ENCODE measurements at regions not wholly inside any gene's neighbourhood (a gene's known extent, or its start where the extent isn't known, plus 50 kb on each side); places are given as distances from the start of the nearest gene placed in this dataset.

DNA sequence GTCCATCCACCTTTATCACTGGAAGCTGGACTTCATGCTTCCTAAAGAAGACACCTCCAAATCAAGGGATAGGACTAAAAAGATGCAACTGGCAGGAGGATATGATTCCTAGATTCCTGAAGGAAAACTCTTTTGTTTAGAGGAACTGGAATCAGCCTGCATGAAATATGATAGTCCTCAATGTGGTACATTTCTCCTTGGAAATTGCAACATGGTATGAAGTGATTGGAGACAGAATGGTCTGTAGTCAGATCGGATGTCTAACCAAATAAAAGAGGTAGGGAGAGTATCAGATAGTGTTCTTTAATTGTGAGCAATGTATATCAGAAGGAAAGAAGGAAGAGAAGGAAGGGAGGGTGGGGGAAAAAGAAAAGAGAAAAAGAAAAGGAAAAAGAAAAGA lies 116.1 kb upstream of the FSTL4 start:
- Histone ChIP-seq H3K9me3 (ENCODE audit: low read length) (no peaks in the 10 kb centered on the region), H3K27me3 (ENCODE audit: insufficient read depth, low read length, poor library complexity, severe bottlenecking) (no peaks in the 10 kb centered on the region), H3K36me3 (ENCODE audit: insufficient read depth, low read length) (no peaks in the 10 kb centered on the region), H3K27ac (ENCODE audit: low read depth, low read length) (no peak overlapping the region), H3K4me3 (ENCODE audit: low read length) (no peak overlapping the region), H3K4me1 (ENCODE audit: insufficient read depth, low read length) (no peaks in the 10 kb centered on the region)
- ChIA-PET POLR2A (no interaction called here), CTCF (no interaction called here)
- Mint-ChIP-seq H3K36me3 (peaks cover 0 to 2% (median 0%) of the 10 kb centered on the region in 3 donors), H3K9me3 (peaks cover 0 to 2% (median 0%) of the 10 kb centered on the region in 5 donors), H3K4me1 (no peaks in the 10 kb centered on the region), H3K27me3 (peaks cover 5 to 32% of the 10 kb centered on the region in 2 donors), H3K27ac (no peak overlapping the region), H3K4me3 (no peak overlapping the region)
- no peak for DNase-seq

- no peaks in the 10 kb centered on the region for H3K4me1 ChIP-seq (ENCODE audit: insufficient read depth, low read length)
- no peak overlapping the region for H3K4me3 ChIP-seq (ENCODE audit: low read length)
- no peaks in the 10 kb centered on the region for H3K27me3 ChIP-seq (ENCODE audit: insufficient read depth, low read length, poor library complexity, severe bottlenecking)
- no peak overlapping the region for H3K27ac ChIP-seq (ENCODE audit: low read depth, low read length)
- H3K4me1 Mint-ChIP-seq = no peaks in the 10 kb centered on the region
- ChIA-PET CTCF (interaction anchor here (1.5 kb wide), 1 partner anchor 33 kb away, joined by 3 read pairs; no protein-coding TSS in a partner anchor), POLR2A (no interaction called here)
- no peak overlapping the region for H3K27ac Mint-ChIP-seq
- H3K4me3 Mint-ChIP-seq = no peak overlapping the region
- peaks cover 0 to 4% (median 2%) of the 10 kb centered on the region in 3 donors for H3K36me3 Mint-ChIP-seq
- no peaks in the 10 kb centered on the region for H3K9me3 ChIP-seq (ENCODE audit: low read length)
- H3K27me3 Mint-ChIP-seq = peaks cover 2 to 29% of the 10 kb centered on the region in 2 donors
- DNase-seq = no peak
- H3K36me3 ChIP-seq (ENCODE audit: insufficient read depth, low read length) = no peaks in the 10 kb centered on the region
- H3K9me3 Mint-ChIP-seq = peaks cover 2 to 5% (median 4%) of the 10 kb centered on the region in 5 donors
Measured at GRCh38 chr5:133727636-133728035, 115.3 kb upstream of the FSTL4 start.

GRCh38 chr5:133723651-133724366 lies 111.5 kb upstream of the FSTL4 start:
- Mint-ChIP-seq H3K27ac (no peak overlapping the region), H3K9me3 (peaks cover 12 to 27% (median 22%) of the 10 kb centered on the region in 5 donors), H3K4me1 (no peaks in the 10 kb centered on the region), H3K4me3 (no peak overlapping the region), H3K36me3 (peaks cover 0 to 19% (median 2%) of the 10 kb centered on the region in 3 donors), H3K27me3 (peaks cover 2 to 28% of the 10 kb centered on the region in 2 donors)
- Histone ChIP-seq H3K27me3 (ENCODE audit: insufficient read depth, low read length, poor library complexity, severe bottlenecking) (no peaks in the 10 kb centered on the region), H3K9me3 (ENCODE audit: low read length) (no peaks in the 10 kb centered on the region), H3K4me1 (ENCODE audit: insufficient read depth, low read length) (no peaks in the 10 kb centered on the region), H3K27ac (ENCODE audit: low read depth, low read length) (no peak overlapping the region), H3K4me3 (ENCODE audit: low read length) (no peak overlapping the region), H3K36me3 (ENCODE audit: insufficient read depth, low read length) (no peaks in the 10 kb centered on the region)
- no peak for DNase-seq
- ChIA-PET POLR2A (no interaction called here), CTCF (no interaction called here)

DNA sequence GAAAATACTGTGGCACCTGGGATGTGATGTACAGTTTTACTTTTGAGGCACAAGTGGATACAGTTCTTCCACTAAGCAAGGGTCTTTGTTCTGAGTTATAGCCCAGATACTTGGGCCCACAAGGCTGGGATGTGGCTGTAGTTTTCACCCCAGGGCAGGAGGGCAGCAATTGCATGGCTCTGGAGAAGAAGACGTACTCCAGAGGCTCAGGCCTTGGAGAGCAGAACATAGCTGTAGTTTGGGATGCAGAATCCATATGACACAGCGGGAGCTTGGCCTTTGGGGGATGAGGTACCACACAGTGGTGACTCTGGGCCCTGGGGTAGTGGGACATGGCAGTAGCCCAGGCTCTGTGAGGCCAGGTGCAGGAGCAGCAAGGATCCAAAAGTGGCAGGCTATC lies 110.8 kb upstream of the FSTL4 start:
- Histone ChIP-seq H3K4me3 (ENCODE audit: low read length) (no peak overlapping the region), H3K36me3 (ENCODE audit: insufficient read depth, low read length) (no peaks in the 10 kb centered on the region), H3K27me3 (ENCODE audit: insufficient read depth, low read length, poor library complexity, severe bottlenecking) (no peaks in the 10 kb centered on the region), H3K4me1 (ENCODE audit: insufficient read depth, low read length) (no peaks in the 10 kb centered on the region), H3K27ac (ENCODE audit: low read depth, low read length) (no peak overlapping the region), H3K9me3 (ENCODE audit: low read length) (no peaks in the 10 kb centered on the region)
- Mint-ChIP-seq H3K4me3 (no peak overlapping the region), H3K9me3 (peaks cover 12 to 27% (median 22%) of the 10 kb centered on the region in 5 donors), H3K4me1 (no peaks in the 10 kb centered on the region), H3K27me3 (peaks cover 2 to 29% of the 10 kb centered on the region in 2 donors), H3K36me3 (peaks cover 0 to 19% (median 2%) of the 10 kb centered on the region in 3 donors), H3K27ac (no peak overlapping the region)
- DNase-seq = no peak
- ChIA-PET CTCF (no interaction called here), POLR2A (no interaction called here)

DNA sequence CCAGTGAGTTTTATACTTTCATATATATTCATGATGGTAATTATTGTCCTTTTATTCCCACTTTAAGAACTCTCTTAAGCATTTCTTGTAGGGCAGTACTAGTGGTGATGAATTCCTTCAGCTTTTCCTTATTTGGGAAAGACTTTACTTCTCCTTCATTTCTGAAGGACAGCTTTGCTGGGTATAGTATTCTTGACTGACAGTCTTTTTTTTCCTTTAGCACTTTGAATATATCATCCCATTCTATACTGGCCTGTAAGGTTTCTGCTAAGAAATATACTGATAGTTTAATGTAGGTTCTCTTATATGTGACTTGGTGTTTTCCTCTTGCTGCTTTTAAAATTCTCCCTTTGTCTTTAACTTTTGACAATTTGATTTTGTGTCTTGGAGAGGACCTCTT lies 109.0 kb upstream of the FSTL4 start:
- no peak overlapping the region for H3K27ac Mint-ChIP-seq
- ChIA-PET CTCF (no interaction called here), POLR2A (no interaction called here)
- H3K4me1 ChIP-seq (ENCODE audit: insufficient read depth, low read length) = no peaks in the 10 kb centered on the region
- peaks cover 0 to 17% (median 2%) of the 10 kb centered on the region in 3 donors for H3K36me3 Mint-ChIP-seq
- DNase-seq = no peak
- H3K36me3 ChIP-seq (ENCODE audit: insufficient read depth, low read length) = no peaks in the 10 kb centered on the region
- H3K4me3 Mint-ChIP-seq = no peak overlapping the region
- no peak overlapping the region for H3K4me3 ChIP-seq (ENCODE audit: low read length)
- H3K9me3 ChIP-seq (ENCODE audit: low read length) = no peaks in the 10 kb centered on the region
- no peaks in the 10 kb centered on the region for H3K27me3 ChIP-seq (ENCODE audit: insufficient read depth, low read length, poor library complexity, severe bottlenecking)
- peaks cover 12 to 27% (median 22%) of the 10 kb centered on the region in 5 donors for H3K9me3 Mint-ChIP-seq
- H3K27ac ChIP-seq (ENCODE audit: low read depth, low read length) = no peak overlapping the region
- peaks cover 2 to 27% of the 10 kb centered on the region in 2 donors for H3K27me3 Mint-ChIP-seq
- H3K4me1 Mint-ChIP-seq = no peaks in the 10 kb centered on the region

GRCh38 chr5:133718457-133718856 lies 106.1 kb upstream of the FSTL4 start:
- Mint-ChIP-seq H3K9me3 (peaks cover 12 to 27% (median 22%) of the 10 kb centered on the region in 5 donors), H3K4me3 (no peak overlapping the region), H3K4me1 (no peaks in the 10 kb centered on the region), H3K36me3 (peaks cover 0 to 17% (median 2%) of the 10 kb centered on the region in 3 donors), H3K27me3 (peaks cover 5 to 17% of the 10 kb centered on the region in 2 donors), H3K27ac (no peak overlapping the region)
- DNase-seq = no peak
- ChIA-PET POLR2A (no interaction called here), CTCF (no interaction called here)
- Histone ChIP-seq H3K4me3 (ENCODE audit: low read length) (no peak overlapping the region), H3K4me1 (ENCODE audit: insufficient read depth, low read length) (no peaks in the 10 kb centered on the region), H3K27me3 (ENCODE audit: insufficient read depth, low read length, poor library complexity, severe bottlenecking) (no peaks in the 10 kb centered on the region), H3K9me3 (ENCODE audit: low read length) (no peaks in the 10 kb centered on the region), H3K27ac (ENCODE audit: low read depth, low read length) (no peak overlapping the region), H3K36me3 (ENCODE audit: insufficient read depth, low read length) (no peaks in the 10 kb centered on the region)

DNA sequence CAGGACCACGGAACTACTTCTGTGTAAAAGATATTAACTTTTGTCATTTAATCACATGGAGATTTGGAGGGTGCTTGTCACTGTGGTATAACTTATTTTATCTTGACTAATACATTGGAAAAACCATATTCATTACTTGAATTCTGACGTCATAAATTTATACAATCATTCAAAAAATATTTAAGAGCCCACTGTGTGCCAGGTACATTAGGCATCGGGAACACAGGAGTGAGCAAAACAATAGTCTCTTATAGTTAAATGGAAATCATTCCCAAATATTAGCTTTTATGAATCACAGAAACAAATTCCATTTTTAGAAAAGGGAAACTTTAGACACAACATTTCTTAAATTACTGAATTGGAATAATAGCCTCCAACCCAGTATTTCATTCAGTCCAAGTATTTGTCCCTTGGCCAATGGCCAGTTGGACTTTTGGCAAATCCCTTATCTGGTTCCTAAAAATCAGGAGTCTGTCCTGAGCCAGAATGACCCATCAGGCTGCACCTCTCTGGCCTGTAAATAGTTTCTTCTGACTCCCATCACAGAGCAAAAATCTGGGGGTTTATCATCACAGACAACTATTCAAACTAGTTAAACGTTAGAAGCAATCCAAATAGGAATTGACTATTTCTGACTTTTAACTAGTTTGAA lies 104.3 kb upstream of the FSTL4 start:
- Histone ChIP-seq H3K4me1 (ENCODE audit: insufficient read depth, low read length) (no peaks in the 10 kb centered on the region), H3K27ac (ENCODE audit: low read depth, low read length) (no peak overlapping the region), H3K27me3 (ENCODE audit: insufficient read depth, low read length, poor library complexity, severe bottlenecking) (no peaks in the 10 kb centered on the region), H3K4me3 (ENCODE audit: low read length) (no peak overlapping the region), H3K9me3 (ENCODE audit: low read length) (no peaks in the 10 kb centered on the region), H3K36me3 (ENCODE audit: insufficient read depth, low read length) (no peaks in the 10 kb centered on the region)
- ChIA-PET POLR2A (no interaction called here), CTCF (no interaction called here)
- Mint-ChIP-seq H3K9me3 (peaks cover 2 to 13% (median 10%) of the 10 kb centered on the region in 5 donors), H3K27ac (no peak overlapping the region), H3K36me3 (peaks cover 0 to 6% (median 0%) of the 10 kb centered on the region in 3 donors), H3K4me1 (no peaks in the 10 kb centered on the region), H3K27me3 (peaks cover 5 to 20% of the 10 kb centered on the region in 2 donors), H3K4me3 (no peak overlapping the region)
- DNase-seq = no peak

GRCh38 chr5:133715616-133716015 lies 103.3 kb upstream of the FSTL4 start:
- H3K4me3 Mint-ChIP-seq = no peak overlapping the region
- no peak for DNase-seq
- H3K9me3 Mint-ChIP-seq = peaks cover 0 to 5% (median 3%) of the 10 kb centered on the region in 5 donors
- H3K36me3 ChIP-seq (ENCODE audit: insufficient read depth, low read length) = no peaks in the 10 kb centered on the region
- ChIA-PET POLR2A (no interaction called here), CTCF (no interaction called here)
- H3K27me3 Mint-ChIP-seq = peaks cover 5 to 20% of the 10 kb centered on the region in 2 donors
- H3K27me3 ChIP-seq (ENCODE audit: insufficient read depth, low read length, poor library complexity, severe bottlenecking) = no peaks in the 10 kb centered on the region
- no peaks in the 10 kb centered on the region for H3K4me1 Mint-ChIP-seq
- no peaks in the 10 kb centered on the region for H3K4me1 ChIP-seq (ENCODE audit: insufficient read depth, low read length)
- H3K36me3 Mint-ChIP-seq = peaks cover 0 to 3% (median 0%) of the 10 kb centered on the region in 3 donors
- no peak overlapping the region for H3K27ac Mint-ChIP-seq
- H3K4me3 ChIP-seq (ENCODE audit: low read length) = no peak overlapping the region
- no peak overlapping the region for H3K27ac ChIP-seq (ENCODE audit: low read depth, low read length)
- no peaks in the 10 kb centered on the region for H3K9me3 ChIP-seq (ENCODE audit: low read length)
